Endothelial cell (in vitro differentiated cells): ENCODE measurements at regions not wholly inside any gene's neighbourhood (a gene's known extent, or its start where the extent isn't known, plus 50 kb on each side); places are given as distances from the start of the nearest gene placed in this dataset.
"Not testable (repeated sequence)": the region's sequence is repeated elsewhere in the genome, so short reads cannot be mapped to it uniquely, and the experiment has no call there.

Experiments used
- DNase-seq: peaks from one replicate; pipeline ENCODE4 v3.0.0; 2021; ENCODE audit warnings: low spot score
- H3K27ac Mint-ChIP-seq: one replicate; pipeline ENCODE4 v1.8.0; 2021; ENCODE audit warnings: mixed read lengths, inconsistent platforms; ENCODE audit not compliant: unreplicated experiment
- H3K27me3 Mint-ChIP-seq: one replicate; pipeline ENCODE4 v1.8.0; 2021; ENCODE audit warnings: mild to moderate bottlenecking, moderate library complexity, mixed read lengths, inconsistent platforms; ENCODE audit not compliant: unreplicated experiment
- H3K36me3 Mint-ChIP-seq: one replicate; pipeline ENCODE4 v1.8.0; 2021; ENCODE audit warnings: mild to moderate bottlenecking, low read depth, mixed read lengths, inconsistent platforms; ENCODE audit not compliant: unreplicated experiment
- H3K4me1 Mint-ChIP-seq: one replicate; pipeline ENCODE4 v1.8.0; 2021; ENCODE audit warnings: mild to moderate bottlenecking, mixed read lengths, inconsistent platforms; ENCODE audit not compliant: unreplicated experiment
- H3K4me3 Mint-ChIP-seq: one replicate; pipeline ENCODE4 v1.8.0; 2021; ENCODE audit warnings: mild to moderate bottlenecking, mixed read lengths, inconsistent platforms; ENCODE audit not compliant: unreplicated experiment
- H3K9me3 Mint-ChIP-seq: one replicate; pipeline ENCODE4 v1.8.0; 2021; ENCODE audit warnings: mixed read lengths, inconsistent platforms; ENCODE audit not compliant: unreplicated experiment
- CTCF ChIP-seq: fragments of 200-600 bp; sonication (generic); IDR thresholded peaks from one replicate; pipeline ENCODE4 v1.5.0; 2021; ENCODE audit warnings: antibody characterized with exemption; ENCODE audit not compliant: unreplicated experiment

GRCh38 chr16:76866994-76867393, 324.0 kb upstream of the MON1B start:
- no peaks in the 10 kb centered on the region for H3K4me1 Mint-ChIP-seq
- no peak for TF ChIP-seq CTCF

GRCh38 chr16:76875898-76876297, 315.1 kb upstream of the MON1B start:
- no peaks in the 10 kb centered on the region for H3K27me3 Mint-ChIP-seq
- TF ChIP-seq CTCF: no peak
- H3K4me1 Mint-ChIP-seq: no peaks in the 10 kb centered on the region
- H3K4me3 Mint-ChIP-seq: no peak overlapping the region
- no peaks in the 10 kb centered on the region for H3K36me3 Mint-ChIP-seq
- H3K27ac Mint-ChIP-seq: no peak overlapping the region
- no peaks in the 10 kb centered on the region for H3K9me3 Mint-ChIP-seq
- no peak for DNase-seq

More at GRCh38 chr16:76866994-76867393, 324.0 kb upstream of the MON1B start:
- no peak overlapping the region for H3K4me3 Mint-ChIP-seq
- H3K9me3 Mint-ChIP-seq: no peaks in the 10 kb centered on the region
- H3K27me3 Mint-ChIP-seq: no peaks in the 10 kb centered on the region
- no peaks in the 10 kb centered on the region for H3K36me3 Mint-ChIP-seq
- H3K27ac Mint-ChIP-seq: no peak overlapping the region
- no peak for DNase-seq

DNA sequence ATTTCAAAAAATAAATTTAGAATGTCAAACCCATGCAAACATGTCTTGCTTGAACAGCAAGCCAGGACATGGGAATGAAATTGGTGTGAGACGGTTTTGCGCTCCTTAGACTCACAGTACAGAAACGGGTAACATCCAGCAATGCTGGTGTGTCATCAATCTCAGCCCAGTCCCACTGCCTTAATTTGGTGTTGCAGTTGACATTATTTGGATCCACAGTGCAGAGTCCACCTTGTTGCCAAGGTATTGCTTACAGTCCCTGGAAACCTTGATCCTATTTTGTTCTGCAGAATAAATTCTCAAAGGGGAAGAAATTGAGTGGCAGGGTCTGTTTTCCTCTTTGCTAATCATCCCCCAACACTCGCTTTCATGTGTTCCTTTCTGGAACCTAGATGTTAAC, 311.6 kb upstream of the MON1B start:
- Mint-ChIP-seq H3K36me3 (no peaks in the 10 kb centered on the region), H3K27me3 (no peaks in the 10 kb centered on the region), H3K4me1 (no peaks in the 10 kb centered on the region), H3K4me3 (no peak overlapping the region), H3K9me3 (no peaks in the 10 kb centered on the region), H3K27ac (no peak overlapping the region)
- no peak for TF ChIP-seq CTCF
- no peak for DNase-seq

- H3K4me1 Mint-ChIP-seq, H3K9me3 Mint-ChIP-seq, H3K27me3 Mint-ChIP-seq, H3K4me3 Mint-ChIP-seq, DNase-seq, H3K27ac Mint-ChIP-seq, H3K36me3 Mint-ChIP-seq: not testable (repeated sequence)
Measured at GRCh38 chr16:76880523-76880922, 310.5 kb upstream of the MON1B start.

GRCh38 chr16:76882105-76882504, 308.9 kb upstream of the MON1B start:
- H3K27me3 Mint-ChIP-seq: no peaks in the 10 kb centered on the region

More at GRCh38 chr16:76882105-76882504, 308.9 kb upstream of the MON1B start:
- Mint-ChIP-seq H3K4me1 (no peaks in the 10 kb centered on the region), H3K36me3 (no peaks in the 10 kb centered on the region), H3K4me3 (no peak overlapping the region), H3K27ac (no peak overlapping the region), H3K9me3 (no peaks in the 10 kb centered on the region)
- DNase-seq: no peak
- TF ChIP-seq CTCF: no peak
